HG03342 (cell line): ENCODE measurements at regions not wholly inside any gene's neighbourhood (a gene's known extent, or its start where the extent isn't known, plus 50 kb on each side); places are given as distances from the start of the nearest gene placed in this dataset.

ENCODE experiments used
- ATAC-seq: cut with Tn5 transposase; IDR thresholded peaks from one replicate; pipeline ENCODE4 v1.9.1; 2021; ENCODE audit warnings: mild to moderate bottlenecking, moderate library complexity; ENCODE audit not compliant: unreplicated experiment

GRCh38 chr20:6265204-6265904, 142.5 kb upstream of the FERMT1 start:
- ATAC-seq: no peak

GRCh38 chr20:6253396-6253795, 130.6 kb upstream of the FERMT1 start:
- no peak for ATAC-seq

GRCh38 chr20:6245436-6245835, 122.6 kb upstream of the FERMT1 start:
- no peak for ATAC-seq

- ATAC-seq: no peak
Observed at GRCh38 chr20:6241591-6241990, 118.8 kb upstream of the FERMT1 start.

GRCh38 chr20:6240059-6240458, 117.2 kb upstream of the FERMT1 start:
- no peak for ATAC-seq

GRCh38 chr20:6238421-6238820, 115.6 kb upstream of the FERMT1 start:
- ATAC-seq: no peak

GRCh38 chr20:6235510-6235909, 112.7 kb upstream of the FERMT1 start:
- no peak for ATAC-seq

GRCh38 chr20:6232436-6232835, 109.6 kb upstream of the FERMT1 start:
- ATAC-seq: no peak

- no peak for ATAC-seq
Observed at GRCh38 chr20:6231556-6231955, 108.7 kb upstream of the FERMT1 start.

GRCh38 chr20:6228302-6228843, 105.5 kb upstream of the FERMT1 start:
- ATAC-seq: no peak

- ATAC-seq: no peak
Observed at GRCh38 chr20:6213311-6213710, 90.5 kb upstream of the FERMT1 start.

- ATAC-seq: no peak
Observed at GRCh38 chr20:6212903-6213302, 90.1 kb upstream of the FERMT1 start.

GRCh38 chr20:6209093-6209492, 86.3 kb upstream of the FERMT1 start:
- ATAC-seq: no peak

- ATAC-seq: no peak
Observed at GRCh38 chr20:6200092-6200491, 77.3 kb upstream of the FERMT1 start.

- ATAC-seq: no peak
Observed at GRCh38 chr20:6185268-6185667, 62.4 kb upstream of the FERMT1 start.

- no peak for ATAC-seq
Observed at GRCh38 chr20:6184086-6184485, 61.3 kb upstream of the FERMT1 start.

GRCh38 chr20:6180531-6180930, 57.7 kb upstream of the FERMT1 start:
- ATAC-seq: no peak

- no peak for ATAC-seq
Observed at GRCh38 chr20:6178537-6178936, 55.7 kb upstream of the FERMT1 start.

- ATAC-seq: no peak
Observed at GRCh38 chr20:6173481-6173880, 50.7 kb upstream of the FERMT1 start.
